B cell (primary cell): ENCODE measurements at regions not wholly inside any gene's neighbourhood (a gene's known extent, or its start where the extent isn't known, plus 50 kb on each side); places are given as distances from the start of the nearest gene placed in this dataset.

Source experiments
- ATAC-seq: fragments of 200-7000 bp; cut with Tn5 transposase; one replicate; pipeline ENCODE4 v1.10.0; 2021; ENCODE audit warnings: low read depth, mild to moderate bottlenecking, moderate number of reproducible peaks, moderate library complexity
- CTCF ChIA-PET: fragments of 350-600 bp; sonication (Branson Sonifier 250); formaldehyde crosslinking; loops from one replicate; lab custom pipeline; 2021; ENCODE audit warnings: antibody characterized with exemption, inconsistent platforms; lab: Charles Lee
- POLR2A ChIA-PET: fragments of 350-600 bp; sonication (Branson Sonifier 250); formaldehyde crosslinking; loops from one replicate; lab custom pipeline; 2021; ENCODE audit warnings: antibody characterized with exemption; lab: Charles Lee
- DNase-seq: peaks from one replicate; pipeline ENCODE4 v3.0.0; 2013
- H2AFZ ChIP-seq: 2 replicates; pipeline ENCODE4 v1.6.1; 2012; ENCODE audit warnings: mild to moderate bottlenecking, low read depth, low read length; ENCODE audit not compliant: insufficient read depth, poor library complexity, severe bottlenecking
- H3K27ac ChIP-seq, 2 donors: 1 replicate in 1 of 2; 2 replicates in 1 of 2; pipeline ENCODE4 v1.5.1; 2012 to 2013; ENCODE audit warnings: low read length in 2 of 2, mild to moderate bottlenecking in 2 of 2, moderate library complexity in 1 of 2
- H3K27me3 ChIP-seq, 4 experiments: fragments of 200-600 bp in 1 of 4; sonication (generic) in 1 of 4; replicated peaks in 1 of 4; 1 replicate in 2 of 4; 2 replicates in 2 of 4; pipeline versions ENCODE4 v1.6.1 to v1.7.0; 2013 to 2016; ENCODE audit warnings: low read length in 3 of 4, mild to moderate bottlenecking in 2 of 4, mixed read lengths in 1 of 4, moderate library complexity in 1 of 4; ENCODE audit not compliant: insufficient read depth in 4 of 4, control insufficient read depth in 3 of 4; ENCODE audit errors: control extremely low read depth in 1 of 4
- H3K36me3 ChIP-seq, 2 experiments: replicated peaks in 1 of 2; 1 replicate in 1 of 2; 2 replicates in 1 of 2; pipeline versions ENCODE4 v1.6.1 to v1.7.1; 2013; ENCODE audit warnings: low read length in 1 of 2; ENCODE audit not compliant: insufficient read depth in 2 of 2, control insufficient read depth in 1 of 2; ENCODE audit errors: control extremely low read depth in 1 of 2, extremely low read depth in 1 of 2
- H3K4me1 ChIP-seq, 2 donors: fragments of 200-600 bp in 1 of 2; sonication (generic) in 1 of 2; 1 replicate in 1 of 2; 2 replicates in 1 of 2; pipeline versions ENCODE4 v1.5.1 to v1.6.1; 2013 to 2017; ENCODE audit warnings: low read length in 2 of 2; ENCODE audit not compliant: control insufficient read depth in 2 of 2, insufficient read depth in 2 of 2
- H3K4me2 ChIP-seq: replicated peaks from 2 replicates; pipeline ENCODE3; 2012; ENCODE audit warnings: mild to moderate bottlenecking, low read depth, low read length; ENCODE audit not compliant: poor library complexity, severe bottlenecking
- H3K4me3 ChIP-seq, 5 experiments: fragments of 200-600 bp in 1 of 5; sonication (generic) in 1 of 5; 1 replicate in 3 of 5; 2 replicates in 2 of 5; pipeline versions ENCODE4 v1.5.1 to v1.7.0; 2011 to 2016; ENCODE audit warnings: low read length in 4 of 5, mild to moderate bottlenecking in 4 of 5, low read depth in 2 of 5, control low read depth in 1 of 5, moderate library complexity in 1 of 5; ENCODE audit not compliant: insufficient read depth in 1 of 5; ENCODE audit errors: control extremely low read depth in 1 of 5, extremely low read depth in 1 of 5
- H3K79me2 ChIP-seq: fragments of 200-600 bp; sonication (generic); one replicate; pipeline ENCODE4 v1.6.0; 2016; ENCODE audit warnings: low read length; ENCODE audit not compliant: control insufficient read depth, insufficient read depth
- H3K9ac ChIP-seq: fragments of 200-600 bp; sonication (generic); 2 replicates; pipeline ENCODE4 v1.6.1; 2017; ENCODE audit warnings: mild to moderate bottlenecking, low read length, moderate library complexity
- H3K9me3 ChIP-seq, 3 donors: one replicate each; pipeline versions ENCODE4 v1.6.1 to v1.7.1; 2013; ENCODE audit warnings: low read length in 2 of 3; ENCODE audit not compliant: control insufficient read depth in 2 of 3, insufficient read depth in 1 of 3; ENCODE audit errors: control extremely low read depth in 1 of 3
- H4K20me1 ChIP-seq: 2 replicates; pipeline ENCODE4 v1.6.0; 2012; ENCODE audit warnings: mild to moderate bottlenecking, low read length; ENCODE audit not compliant: insufficient read depth, control insufficient read depth, poor library complexity, severe bottlenecking
- H3K27ac Mint-ChIP-seq: one replicate; pipeline ENCODE4 v1.8.0; 2021; ENCODE audit warnings: mixed read lengths
- H3K27me3 Mint-ChIP-seq: one replicate; pipeline ENCODE4 v1.8.0; 2021; ENCODE audit warnings: mixed read lengths
- H3K4me1 Mint-ChIP-seq: one replicate; pipeline ENCODE4 v1.8.0; 2021; ENCODE audit warnings: mixed read lengths
- H3K4me3 Mint-ChIP-seq: one replicate; pipeline ENCODE4 v1.8.0; 2021; ENCODE audit warnings: mixed read lengths
- H3K9me3 Mint-ChIP-seq: one replicate; pipeline ENCODE4 v1.8.0; 2022; ENCODE audit warnings: mixed read lengths; ENCODE audit not compliant: insufficient read depth
- CTCF ChIP-seq: fragments of 200-600 bp; IDR thresholded peaks from one replicate; pipeline ENCODE4 v1.8.0; 2022; ENCODE audit warnings: antibody characterized with exemption, mild to moderate bottlenecking
- EZH2 ChIP-seq: IDR thresholded peaks from 2 replicates; pipeline ENCODE4 v1.6.1; 2012; ENCODE audit warnings: borderline replicate concordance, low read depth, mild to moderate bottlenecking, moderate library complexity, low read length; ENCODE audit not compliant: insufficient read depth, poor library complexity, severe bottlenecking
- WGBS: methylation state at CpG from one replicate; pipeline ENCODE4 v1.1.5; 2013; ENCODE audit warnings: missing lambda C conversion rate; ENCODE audit not compliant: insufficient coverage; 5-methylcytosine and 5-hydroxymethylcytosine counted together
- intact Hi-C: fragments of 100-400 bp; cut with micrococcal nuclease; formaldehyde crosslinking; loops from one replicate; pipeline ENCODE4 v1.10.0; 2022

GRCh38 chr21:20253261-20253660 lies 744.9 kb upstream of the NCAM2 start:
- intact Hi-C loops: no loop called here
- Histone ChIP-seq H2AFZ (no peak overlapping the region), H3K79me2 (no peaks in the 10 kb centered on the region), H4K20me1 (no peaks in the 10 kb centered on the region), H3K36me3 (no peaks in the 10 kb centered on the region), H3K9ac (no peak overlapping the region), H3K27ac (no peak overlapping the region), H3K9me3 (no peaks in the 10 kb centered on the region), H3K27me3 (no peaks in the 10 kb centered on the region), H3K4me1 (no peaks in the 10 kb centered on the region), H3K4me2 (no peak overlapping the region), H3K4me3 (no peak overlapping the region)
- no peaks in the 10 kb centered on the region for H3K9me3 Mint-ChIP-seq
- no peak for TF ChIP-seq EZH2
- no peak for TF ChIP-seq CTCF
- H3K27ac Mint-ChIP-seq: no peak overlapping the region
- ATAC-seq (no peak), DNase-seq (no peak)
- CTCF ChIA-PET: no interaction called here
- POLR2A ChIA-PET: no interaction called here
- H3K4me3 Mint-ChIP-seq: no peak overlapping the region
- no peaks in the 10 kb centered on the region for H3K4me1 Mint-ChIP-seq
- H3K27me3 Mint-ChIP-seq: no peaks in the 10 kb centered on the region
- no CpG with 5 or more reads among the region's 3 CpGs for WGBS

GRCh38 chr21:20254964-20255363 lies 743.2 kb upstream of the NCAM2 start:
- H3K4me3 Mint-ChIP-seq: no peak overlapping the region
- intact Hi-C loops: no loop called here

More at GRCh38 chr21:20254964-20255363, 743.2 kb upstream of the NCAM2 start:
- H3K27ac ChIP-seq: no peak overlapping the region
- Mint-ChIP-seq H3K27ac (no peak overlapping the region), H3K27me3 (no peaks in the 10 kb centered on the region), H3K9me3 (no peaks in the 10 kb centered on the region), H3K4me1 (no peaks in the 10 kb centered on the region)
- no peak overlapping the region for H3K9ac ChIP-seq
- whole genome bisulfite sequencing: 94% methylated on average over 2 of the region's 4 CpGs
- no peak overlapping the region for H2AFZ ChIP-seq
- H3K9me3 ChIP-seq: no peaks in the 10 kb centered on the region
- ChIA-PET POLR2A (no interaction called here), CTCF (no interaction called here)
- H3K36me3 ChIP-seq: no peaks in the 10 kb centered on the region
- H3K4me2 ChIP-seq: no peak overlapping the region
- no peak for DNase-seq
- TF ChIP-seq CTCF (no peak), EZH2 (no peak)
- H3K79me2 ChIP-seq: no peaks in the 10 kb centered on the region
- ATAC-seq: no peak
- H3K4me3 ChIP-seq: no peak overlapping the region
- no peaks in the 10 kb centered on the region for H3K27me3 ChIP-seq
- H3K4me1 ChIP-seq: no peaks in the 10 kb centered on the region
- no peaks in the 10 kb centered on the region for H4K20me1 ChIP-seq
